Right lobe of liver (tissue), 6 donors: ENCODE measurements at regions not wholly inside any gene's neighbourhood (a gene's known extent, or its start where the extent isn't known, plus 50 kb on each side); places are given as distances from the start of the nearest gene placed in this dataset.
A peak's percentile ranks its signal among the peaks of the same experiment; 100 is the strongest.

ENCODE experiments used
- ATAC-seq, 4 donors: fragments of 200-7000 bp; cut with Tn5 transposase; one replicate each; pipeline ENCODE4 v1.9.1; 2020; ENCODE audit warnings: mild to moderate bottlenecking in 4 of 4, moderate library complexity in 4 of 4
- DNase-seq, 3 donors: peaks; one replicate each; pipeline ENCODE4 v3.0.0-alpha.2; 2020
- H3K27ac ChIP-seq, 3 donors: fragments of 200-600 bp; one replicate each; pipeline ENCODE4 v1.8.0; 2022
- H3K27me3 ChIP-seq, 2 donors: fragments of 200-600 bp; one replicate each; pipeline ENCODE4 v1.8.0; 2022
- H3K36me3 ChIP-seq, 4 donors: fragments of 200-600 bp; sonication (generic) in 1 of 4; one replicate each; pipeline versions ENCODE4 v1.5.1 to v1.8.0; 2017 to 2022; ENCODE audit warnings: control low read depth in 1 of 4
- H3K4me1 ChIP-seq, 4 donors: fragments of 200-600 bp; sonication (generic) in 1 of 4; one replicate each; pipeline versions ENCODE4 v1.5.1 to v1.8.0; 2017 to 2022; ENCODE audit warnings: control low read depth in 1 of 4
- H3K4me3 ChIP-seq, 3 donors: fragments of 200-600 bp; one replicate each; pipeline ENCODE4 v1.8.0; 2022
- H3K9me3 ChIP-seq, 4 donors: fragments of 200-600 bp; sonication (generic) in 1 of 4; one replicate each; pipeline versions ENCODE4 v1.5.1 to v1.8.0; 2017 to 2022; ENCODE audit warnings: control low read depth in 1 of 4
- CTCF ChIP-seq, 4 donors: fragments of 200-600 bp in 3 of 4; fragments of 450-650 bp in 1 of 4; IDR thresholded peaks; one replicate each; pipeline versions ENCODE4 v1.5.1 to v1.8.0; 2016 to 2022; ENCODE audit warnings: antibody characterized with exemption in 4 of 4, mild to moderate bottlenecking in 2 of 4
- POLR2A ChIP-seq: fragments of 450-650 bp; IDR thresholded peaks from one replicate; pipeline ENCODE4 v1.6.1; 2017; ENCODE audit warnings: antibody characterized with exemption, mild to moderate bottlenecking
- whole genome bisulfite sequencing: methylation state at CpG from one replicate; pipeline ENCODE4 v1.1.6; 2018; ENCODE audit warnings: low coverage, low lambda C conversion rate; ENCODE audit not compliant: insufficient coverage; ENCODE audit errors: missing lambda C conversion rate; 5-methylcytosine and 5-hydroxymethylcytosine counted together
- intact Hi-C, 2 donors: fragments of 100-400 bp; cut with DNase I; formaldehyde crosslinking; loops; one replicate each; pipeline versions ENCODE4 v1.11.2 to v1.14.1; 2022
- donor health status: DM: no; HTN: yes; CAD: no.
- donor health status: DM: no; HTN: no; CAD: no.
- donor health status: DM: no; HTN: no; CAD: no.
- donor health status: DM: no; HTN: yes; CAD: no.
- donor health status: DM: no; HTN: yes; CAD: no.

- DNase-seq (no peak), ATAC-seq (no peak)
- Histone ChIP-seq H3K9me3 (no peaks in the 10 kb centered on the region), H3K4me1 (no peaks in the 10 kb centered on the region), H3K27ac (no peak overlapping the region), H3K27me3 (no peaks in the 10 kb centered on the region), H3K4me3 (no peak overlapping the region), H3K36me3 (no peaks in the 10 kb centered on the region)
- no peak for TF ChIP-seq CTCF (IDR thresholded peaks at IDR 0.05)
- TF ChIP-seq POLR2A: no peak
- 93% methylated on average over 2 of the region's 2 CpGs for WGBS
- intact Hi-C loops: no loop called here
Observed at GRCh38 chr2:193538061-193538460, 1343.3 kb upstream of the TMEFF2 start.

GRCh38 chr2:193537531-193537930 lies 1342.8 kb upstream of the TMEFF2 start:
- TF ChIP-seq POLR2A (no peak), CTCF (IDR thresholded peaks at IDR 0.05) (no peak)
- no peak overlapping the region for H3K27ac ChIP-seq
- no peaks in the 10 kb centered on the region for H3K4me1 ChIP-seq
- no peaks in the 10 kb centered on the region for H3K27me3 ChIP-seq
- no peaks in the 10 kb centered on the region for H3K9me3 ChIP-seq
- H3K4me3 ChIP-seq: no peak overlapping the region
- DNase-seq (no peak), ATAC-seq (no peak)
- 79% methylated on average over 2 of the region's 2 CpGs for WGBS
- no peaks in the 10 kb centered on the region for H3K36me3 ChIP-seq
- intact Hi-C loops: no loop called here

- WGBS: 68% methylated on average over 1 of the region's 1 CpG
- DNase-seq (no peak), ATAC-seq (peak in 2 of 4 donors; percentile 24 to 46)
- no peaks in the 10 kb centered on the region for H3K4me1 ChIP-seq
- no peak overlapping the region for H3K27ac ChIP-seq
- no peaks in the 10 kb centered on the region for H3K36me3 ChIP-seq
- H3K9me3 ChIP-seq: no peaks in the 10 kb centered on the region
- H3K27me3 ChIP-seq: no peaks in the 10 kb centered on the region
- H3K4me3 ChIP-seq: no peak overlapping the region
- intact Hi-C loops: no loop called here
- TF ChIP-seq POLR2A: no peak
Observed at GRCh38 chr2:193528458-193528857, 1333.7 kb upstream of the TMEFF2 start.

GRCh38 chr2:193527146-193527545 lies 1332.4 kb upstream of the TMEFF2 start:
- H3K27ac ChIP-seq: no peak overlapping the region
- ATAC-seq (peak in 1 of 4 donors; percentile 17), DNase-seq (no peak)
- H3K4me3 ChIP-seq: no peak overlapping the region
- H3K27me3 ChIP-seq: no peaks in the 10 kb centered on the region
- intact Hi-C loops: no loop called here
- TF ChIP-seq POLR2A: no peak
- TF ChIP-seq CTCF (IDR thresholded peaks at IDR 0.05): no peak
- H3K4me1 ChIP-seq: no peaks in the 10 kb centered on the region
- WGBS: 49% methylated on average over 3 of the region's 3 CpGs
- H3K9me3 ChIP-seq: no peaks in the 10 kb centered on the region
- no peaks in the 10 kb centered on the region for H3K36me3 ChIP-seq

- Histone ChIP-seq H3K36me3 (no peaks in the 10 kb centered on the region), H3K4me1 (peaks cover 0 to 15% (median 5%) of the 10 kb centered on the region in 4 donors), H3K4me3 (no peak overlapping the region), H3K27me3 (no peaks in the 10 kb centered on the region), H3K9me3 (no peaks in the 10 kb centered on the region), H3K27ac (no peak overlapping the region)
- ATAC-seq: no peak
- TF ChIP-seq POLR2A: no peak
- no peak for TF ChIP-seq CTCF (IDR thresholded peaks at IDR 0.05)
- 85% methylated on average over 1 of the region's 1 CpG for WGBS
- no peak for DNase-seq
- intact Hi-C loops: no loop called here
Observed at GRCh38 chr2:193523662-193524061, 1328.9 kb upstream of the TMEFF2 start.
